ENCODE measurements at regions not wholly inside any gene's neighbourhood (a gene's known extent, or its start where the extent isn't known, plus 50 kb on each side); places are given as distances from the start of the nearest gene placed in this dataset.

DNA sequence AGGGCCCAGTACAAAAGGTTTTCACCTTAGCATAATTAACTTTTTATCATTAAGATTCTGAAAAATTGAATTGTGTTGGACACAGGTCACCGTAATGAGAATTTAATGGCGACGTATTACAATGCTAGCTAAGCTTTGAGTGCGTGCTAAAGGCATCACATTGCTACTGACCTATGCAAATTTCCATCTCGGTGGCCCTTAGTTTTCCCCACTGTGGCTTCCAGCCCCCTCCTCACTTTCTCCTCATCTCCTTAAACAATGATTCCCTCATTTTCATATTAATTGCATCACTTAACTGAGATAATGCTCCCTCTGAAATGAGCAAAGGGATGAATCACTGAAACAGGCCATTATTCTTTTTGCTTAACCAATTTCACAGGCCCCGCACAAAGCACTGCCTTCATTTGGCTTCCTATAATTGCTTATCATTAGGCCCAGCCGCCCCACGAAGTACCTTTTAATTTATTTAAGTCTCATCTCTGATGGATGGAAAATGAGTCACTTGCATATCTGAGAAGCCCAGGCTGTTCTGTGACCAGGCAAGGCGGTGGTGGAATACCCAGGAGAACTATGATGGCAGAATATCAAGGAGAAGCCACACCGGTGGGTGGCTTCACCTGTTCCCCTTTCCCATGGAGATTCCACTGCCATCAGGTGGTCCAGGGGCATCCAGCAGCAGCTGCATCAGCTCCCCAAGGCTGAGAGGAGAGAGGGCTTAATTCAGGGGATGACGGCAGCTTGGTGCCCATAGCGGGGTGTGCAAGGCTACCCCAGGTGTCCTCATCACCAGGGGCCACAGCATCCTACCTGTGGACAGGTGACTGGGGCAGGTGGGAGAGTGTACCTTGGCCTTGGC is 223.8 kb upstream of the BOD1L1 start:
- no peak for DNase-seq

GRCh38 chr4:13852411-13852810 is 224.9 kb upstream of the BOD1L1 start:
- no peak for DNase-seq

- no peak for DNase-seq
Observed at GRCh38 chr4:13856387-13856786, 228.9 kb upstream of the BOD1L1 start.

DNA sequence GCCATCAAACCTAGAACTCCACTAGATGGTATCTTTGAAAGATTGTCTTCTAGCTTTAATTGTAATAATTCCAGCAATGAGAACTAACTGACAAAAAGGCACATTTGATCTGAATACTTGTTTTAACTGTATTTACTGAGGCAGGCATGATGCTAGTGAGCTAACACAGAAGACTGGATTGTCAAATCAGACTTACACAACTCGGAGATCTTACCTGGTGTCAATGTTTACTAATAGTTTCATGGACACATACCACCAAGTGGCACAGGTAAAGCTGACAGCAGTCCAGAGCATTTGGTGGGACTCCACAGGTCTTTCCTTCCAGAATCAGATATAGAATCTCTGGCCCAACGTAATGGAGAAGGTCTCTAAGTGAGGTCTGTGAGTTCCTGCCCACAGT is 229.9 kb upstream of the BOD1L1 start:
- DNase-seq, result no peak

- DNase-seq, result no peak
Observed at GRCh38 chr4:13857800-13858199, 230.3 kb upstream of the BOD1L1 start.

DNA sequence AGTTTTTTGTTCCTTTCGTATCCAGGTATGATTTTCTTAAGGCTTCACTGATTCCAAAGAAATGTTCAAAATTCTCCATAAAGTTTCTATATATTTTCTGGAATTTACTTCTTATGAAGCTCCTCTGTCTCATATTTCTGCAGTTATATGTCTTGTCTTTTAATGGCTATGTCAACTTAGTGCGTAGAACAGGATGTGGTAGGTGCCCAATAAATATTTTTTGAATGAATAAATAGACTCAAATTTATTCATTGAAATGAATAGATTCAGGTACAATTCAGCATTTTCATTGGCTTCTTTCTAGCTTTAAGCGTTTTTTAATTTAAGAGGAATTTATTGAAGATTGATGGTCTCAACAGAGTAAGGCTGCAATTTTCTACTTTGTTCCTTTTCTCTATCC is 231.9 kb upstream of the BOD1L1 start:
- no peak for DNase-seq

GRCh38 chr4:13860126-13860525 is 232.6 kb upstream of the BOD1L1 start:
- DNase-seq, result no peak

DNA sequence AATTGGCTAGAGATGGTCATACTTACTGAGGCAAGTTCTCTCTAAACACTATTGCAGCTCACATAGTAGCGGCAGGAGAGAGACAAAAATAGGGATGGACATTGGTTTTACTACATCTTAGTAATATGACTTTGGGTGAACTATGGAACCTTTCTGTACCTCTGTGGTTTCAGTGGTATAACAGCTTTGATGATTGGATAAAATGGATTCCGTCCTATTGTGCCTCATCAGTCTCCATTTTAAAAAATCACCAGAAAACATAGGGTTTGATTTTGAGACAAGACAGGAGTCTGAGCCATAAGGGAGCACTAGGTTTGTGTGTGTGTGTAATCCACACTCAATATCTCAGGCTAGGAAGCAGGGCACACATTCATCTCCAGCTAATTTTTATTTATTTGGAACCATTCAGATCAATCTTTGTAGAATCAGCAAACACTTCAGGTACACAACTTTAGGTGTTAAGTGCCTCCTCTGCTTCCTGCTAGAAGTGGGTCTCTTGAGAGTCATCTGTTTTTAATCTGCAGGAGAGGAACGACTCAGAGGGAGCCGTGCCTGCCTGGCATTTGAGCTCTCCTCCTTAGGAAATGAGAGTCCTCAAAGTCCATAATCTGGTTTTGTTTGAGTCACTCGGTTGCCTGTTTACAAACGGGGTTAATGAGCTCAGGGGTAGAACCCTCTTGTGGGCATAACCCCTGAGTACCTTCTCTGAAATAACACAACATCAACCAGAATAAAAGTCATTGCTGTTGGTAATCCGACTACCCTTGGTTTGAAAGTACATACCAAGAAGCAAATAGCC is 238.5 kb upstream of the BOD1L1 start:
- no peak for DNase-seq

GRCh38 chr4:13866881-13867280 is 239.4 kb upstream of the BOD1L1 start:
- no peak for DNase-seq

- DNase-seq, result no peak
Observed at GRCh38 chr4:13872155-13872554, 244.6 kb upstream of the BOD1L1 start.

GRCh38 chr4:13872955-13873354 is 245.4 kb upstream of the BOD1L1 start:
- no peak for DNase-seq

GRCh38 chr4:13875181-13875580 is 247.7 kb upstream of the BOD1L1 start:
- no peak for DNase-seq

GRCh38 chr4:13876131-13876530 is 248.6 kb upstream of the BOD1L1 start:
- no peak for DNase-seq

- no peak for DNase-seq
Observed at GRCh38 chr4:13876940-13877339, 249.4 kb upstream of the BOD1L1 start.

- DNase-seq, result no peak
Observed at GRCh38 chr4:13877626-13878025, 250.1 kb upstream of the BOD1L1 start.

DNA sequence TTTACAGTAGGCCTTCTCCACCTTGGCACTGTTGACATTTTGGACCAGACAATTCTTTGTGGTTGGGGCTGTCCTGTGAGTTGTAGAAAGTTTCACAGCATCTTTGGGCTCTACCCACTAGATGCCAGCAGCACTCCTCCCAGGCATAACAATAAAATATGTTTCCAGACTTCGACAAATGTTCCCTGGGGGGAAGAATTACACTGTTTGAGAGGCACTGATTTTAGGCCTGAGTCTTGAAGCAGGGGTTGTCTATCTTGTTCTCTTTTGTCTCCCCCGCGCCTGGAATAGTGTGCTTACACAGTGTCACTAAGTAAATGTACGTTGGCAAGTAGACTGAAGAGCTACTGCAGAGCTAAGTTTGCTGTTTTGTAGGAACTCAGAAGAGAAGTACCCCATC is 254.4 kb upstream of the BOD1L1 start:
- no peak for DNase-seq

DNA sequence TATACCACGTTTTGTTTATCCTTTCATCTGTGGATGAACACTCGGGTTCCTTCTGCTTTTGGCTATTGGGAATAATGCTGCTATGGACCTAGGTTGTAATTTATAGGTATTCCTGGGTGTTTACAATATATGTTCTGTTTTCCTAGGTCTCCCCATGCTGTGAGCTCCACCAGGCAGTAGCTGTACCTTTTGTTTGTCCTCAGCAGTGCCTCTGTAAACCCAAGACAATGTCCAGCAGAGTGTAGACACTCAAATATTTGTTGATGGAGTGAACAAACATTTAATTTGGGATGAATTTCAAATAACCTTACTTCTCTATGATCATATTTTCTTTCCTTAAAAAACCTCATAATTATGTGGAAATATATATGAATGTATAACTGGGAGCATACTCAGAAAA is 259.5 kb upstream of the BOD1L1 start:
- no peak for DNase-seq

DNA sequence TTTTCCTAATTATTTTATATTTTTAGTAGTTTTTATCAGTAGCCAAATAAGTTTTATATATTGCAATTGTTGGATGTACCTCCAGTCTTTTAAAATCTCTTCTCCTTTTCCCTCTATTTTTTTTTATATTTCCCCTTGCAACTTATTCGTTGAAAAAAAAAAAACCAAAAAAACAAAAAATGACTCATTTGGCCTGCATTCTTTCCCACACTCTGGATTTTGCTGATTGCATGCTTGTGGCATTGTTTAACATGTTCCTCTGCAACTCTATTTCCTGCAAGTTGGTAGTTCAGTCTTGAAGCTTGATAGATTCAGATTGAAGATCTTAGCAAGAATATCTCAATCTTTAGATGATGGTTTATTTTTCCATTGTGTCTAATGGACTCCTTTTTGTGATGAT is 260.6 kb upstream of the BOD1L1 start:
- DNase-seq, result no peak

DNA sequence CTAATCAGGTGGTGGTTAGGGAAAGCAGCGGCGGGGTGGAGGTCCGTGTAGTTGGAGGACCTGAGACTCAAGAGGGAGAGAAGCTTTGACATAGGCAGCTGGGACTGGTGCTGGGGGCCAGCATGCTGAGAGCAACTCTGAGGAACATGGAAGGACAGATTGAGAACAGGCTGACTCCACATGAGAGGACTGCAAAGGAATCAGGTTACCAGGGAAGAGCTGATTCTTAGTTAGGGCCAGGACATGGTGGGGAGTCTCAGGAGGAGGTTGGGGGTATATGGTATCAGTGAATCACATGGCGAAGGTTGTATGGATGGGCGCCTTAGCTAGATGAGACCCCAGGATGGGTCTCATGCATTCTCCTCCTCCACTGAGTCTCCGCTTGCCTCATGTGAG is 264.0 kb upstream of the BOD1L1 start:
- DNase-seq, result no peak

- no peak for DNase-seq
Observed at GRCh38 chr4:13892739-13893105, 265.2 kb upstream of the BOD1L1 start.

GRCh38 chr4:13893211-13893610 is 265.7 kb upstream of the BOD1L1 start:
- no peak for DNase-seq

GRCh38 chr4:13893987-13894386 is 266.5 kb upstream of the BOD1L1 start:
- no peak for DNase-seq

DNA sequence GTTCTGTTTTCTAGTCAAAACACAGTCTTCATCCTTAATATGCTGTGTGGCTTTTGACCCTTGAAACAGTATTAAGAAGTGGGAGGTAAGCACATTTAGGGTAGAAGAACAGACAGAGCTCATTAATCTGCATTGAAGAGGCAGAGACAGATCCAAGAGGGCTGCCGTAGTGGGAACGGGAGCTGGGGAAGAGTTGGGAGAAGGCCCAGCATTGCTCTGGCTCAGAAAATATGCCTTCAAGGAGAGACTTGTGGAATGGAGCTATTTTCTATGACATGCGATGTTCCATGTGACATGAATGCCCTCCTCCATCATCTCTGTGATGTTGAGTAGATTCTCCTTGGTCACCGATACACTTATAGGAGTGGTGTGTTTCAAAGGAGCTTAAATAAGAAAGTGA is 273.3 kb upstream of the BOD1L1 start:
- no peak for DNase-seq

- DNase-seq, result no peak
Observed at GRCh38 chr4:13902146-13902545, 274.6 kb upstream of the BOD1L1 start.

Measured in activated CD4-positive, alpha-beta T cell treated with anti-CD3 and anti-CD28 coated beads, Interleukin-2, amount 50 U/mL, for 48 hours (primary cell).